K562 (cell line): ENCODE measurements at regions not wholly inside any gene's neighbourhood (a gene's known extent, or its start where the extent isn't known, plus 50 kb on each side); places are given as distances from the start of the nearest gene placed in this dataset.

Source experiments
- ATF3 ChIP-seq, 2 experiments: fragments of 450-650 bp in 1 of 2; sonication (generic) in 1 of 2; formaldehyde crosslinking in 1 of 2; IDR thresholded peaks in 1 of 2; conservative IDR thresholded peaks in 1 of 2; 2 replicates each; pipeline versions ENCODE4 v1.6.1 to v1.8.1; 2016 to 2023; ENCODE audit warnings: mild to moderate bottlenecking in 2 of 2, moderate library complexity in 2 of 2, inconsistent platforms in 1 of 2, missing genetic modification reagents in 1 of 2
- DPF2 ChIP-seq: fragments of 450-650 bp; IDR thresholded peaks from 2 replicates; pipeline ENCODE4 v1.6.1; 2016
- E4F1 ChIP-seq: fragments of 250-450 bp; sonication (Bioruptor Pico); IDR thresholded peaks from 2 replicates; pipeline ENCODE4 v1.5.0; 2021; ENCODE audit warnings: mild to moderate bottlenecking, borderline replicate concordance
- EZH2 ChIP-seq: IDR thresholded peaks from 2 replicates; pipeline ENCODE4 v1.6.1; 2012; ENCODE audit warnings: low read depth, mild to moderate bottlenecking, inconsistent platforms, low read length, borderline replicate concordance
- FOXK2 ChIP-seq, 2 experiments: fragments of 450-650 bp; IDR thresholded peaks in 1 of 2; conservative IDR thresholded peaks in 1 of 2; 2 replicates each; pipeline ENCODE4 v1.6.1; 2016; ENCODE audit warnings: low read depth in 2 of 2, mild to moderate bottlenecking in 1 of 2
- KAT7 ChIP-seq: sonication (generic); formaldehyde crosslinking; IDR thresholded peaks from 2 replicates; pipeline ENCODE4 v1.8.0; 2022; ENCODE audit warnings: missing genetic modification reagents, mild to moderate bottlenecking, borderline replicate concordance
- KDM4B ChIP-seq, 2 experiments: fragments of 450-650 bp in 1 of 2; sonication (generic) in 1 of 2; IDR thresholded peaks; 2 replicates each; pipeline ENCODE4 v1.6.1; 2016 to 2017; ENCODE audit warnings: borderline replicate concordance in 2 of 2, antibody characterized with exemption in 1 of 2, low read depth in 1 of 2, mild to moderate bottlenecking in 1 of 2
- MXI1 ChIP-seq: IDR thresholded peaks from 2 replicates; pipeline ENCODE4 v1.6.1; 2011; ENCODE audit warnings: low read depth, mild to moderate bottlenecking, improper control_type of control experiment, low read length
- PRDM10 ChIP-seq: fragments of 450-650 bp; IDR thresholded peaks from 2 replicates; pipeline ENCODE4 v1.6.1; 2018; ENCODE audit not compliant: partially characterized antibody
- RNF2 ChIP-seq: sonication (generic); IDR thresholded peaks from 2 replicates; pipeline ENCODE4 v1.6.1; 2016
- ZBTB43 ChIP-seq: sonication (generic); formaldehyde crosslinking; IDR thresholded peaks from 2 replicates; pipeline ENCODE4 v1.8.0; 2023; ENCODE audit warnings: mild to moderate bottlenecking, missing genetic modification reagents
- ZFP30 ChIP-seq: fragments of 250-450 bp; sonication (Bioruptor Pico); IDR thresholded peaks from 2 replicates; pipeline ENCODE4 v1.8.0; 2022; ENCODE audit warnings: moderate library complexity, mild to moderate bottlenecking, inconsistent platforms, borderline replicate concordance
- ZNF239 ChIP-seq: fragments of 250-450 bp; sonication (Bioruptor Pico); IDR thresholded peaks from 2 replicates; pipeline ENCODE4 v1.4.0; 2020; ENCODE audit warnings: mild to moderate bottlenecking
- ZNF512 ChIP-seq: IDR thresholded peaks from 2 replicates; pipeline ENCODE4 v1.6.1; 2016; ENCODE audit warnings: missing genetic modification characterization, missing compliant biosample characterization

GRCh38 chr20:17799575-17800227 is 99.9 kb downstream of the BANF2 start:
- TF ChIP-seq ZNF239 (CRISPR knock-in tag), result no peak
- no peak for TF ChIP-seq DPF2
- no peak for TF ChIP-seq ZNF512 (tag)
- TF ChIP-seq KDM4B (IDR thresholded peaks at IDR 0.05; ENCODE audit: borderline replicate concordance in 2 of 2, low read depth in 1 of 2), result no peak
- TF ChIP-seq E4F1 (CRISPR knock-in tag), result no peak
- TF ChIP-seq ZBTB43 (CRISPR knock-in tag), result no peak
- no peak for TF ChIP-seq MXI1
- TF ChIP-seq PRDM10, result no peak
- no peak for TF ChIP-seq ATF3 (IDR thresholded peaks at IDR 0.05)
- no peak for TF ChIP-seq ATF3 (CRISPR knock-in tag; conservative IDR thresholded peaks at IDR 0.05)
- no peak for TF ChIP-seq FOXK2 (conservative IDR thresholded peaks at IDR 0.05 in 1 of 2, IDR thresholded peaks at IDR 0.05 in 1 of 2; ENCODE audit: low read depth in 2 of 2)
- no peak for TF ChIP-seq KAT7
- TF ChIP-seq RNF2, result no peak
- TF ChIP-seq EZH2, result no peak
- no peak for TF ChIP-seq ZFP30
